PC-9 (cell line): ENCODE measurements at regions not wholly inside any gene's neighbourhood (a gene's known extent, or its start where the extent isn't known, plus 50 kb on each side); places are given as distances from the start of the nearest gene placed in this dataset.

Experiments used
- CTCF ChIP-seq: fragments of 200-600 bp; sonication (generic); conservative IDR thresholded peaks from 2 replicates; pipeline ENCODE4 v1.6.1; 2017; ENCODE audit warnings: mixed run types, antibody characterized with exemption, mild to moderate bottlenecking, moderate library complexity
- EZH2 ChIP-seq: fragments of 200-600 bp; sonication (generic); IDR thresholded peaks from 2 replicates; pipeline ENCODE4 v1.8.0; 2017; ENCODE audit warnings: antibody characterized with exemption, low read depth

GRCh38 chr3:22392286-22392685, 641.3 kb upstream of the ZNF385D start:
- no peak for TF ChIP-seq CTCF
- no peak for TF ChIP-seq EZH2
